Hepatocyte (in vitro differentiated cells): ENCODE measurements at regions not wholly inside any gene's neighbourhood (a gene's known extent, or its start where the extent isn't known, plus 50 kb on each side); places are given as distances from the start of the nearest gene placed in this dataset.
"Not testable (repeated sequence)": the region's sequence is repeated elsewhere in the genome, so short reads cannot be mapped to it uniquely, and the experiment has no call there.

Experiments
- DNase-seq: peaks from one replicate; pipeline ENCODE4 v3.0.0-alpha.2; 2016; ENCODE audit warnings: low spot score
- H2AFZ ChIP-seq: fragments of 200-600 bp; sonication (generic); 2 replicates; pipeline ENCODE4 v1.6.0; 2016; ENCODE audit warnings: antibody characterized with exemption, mild to moderate bottlenecking
- H3K27ac ChIP-seq: fragments of 200-600 bp; sonication (generic); 2 replicates; pipeline ENCODE4 v1.5.1; 2016; ENCODE audit warnings: mild to moderate bottlenecking
- H3K27me3 ChIP-seq: fragments of 200-600 bp; sonication (generic); 2 replicates; pipeline ENCODE4 v1.6.1; 2016
- H3K36me3 ChIP-seq: fragments of 200-600 bp; sonication (generic); replicated peaks from 2 replicates; pipeline ENCODE4 v1.5.1; 2016; ENCODE audit warnings: low read depth; ENCODE audit not compliant: insufficient read depth
- H3K4me1 ChIP-seq: fragments of 200-600 bp; sonication (generic); 2 replicates; pipeline ENCODE4 v1.5.1; 2016; ENCODE audit warnings: mild to moderate bottlenecking, moderate library complexity; ENCODE audit not compliant: insufficient read depth
- H3K4me2 ChIP-seq: fragments of 200-600 bp; sonication (generic); 2 replicates; pipeline ENCODE4 v1.6.0; 2016
- H3K4me3 ChIP-seq: fragments of 200-600 bp; sonication (generic); 2 replicates; pipeline ENCODE4 v1.5.1; 2016; ENCODE audit warnings: mild to moderate bottlenecking
- H3K79me2 ChIP-seq: fragments of 200-600 bp; sonication (generic); 2 replicates; pipeline ENCODE4 v1.6.0; 2017; ENCODE audit warnings: mild to moderate bottlenecking
- H3K9me2 ChIP-seq: fragments of 200-600 bp; sonication (generic); replicated peaks from 2 replicates; pipeline ENCODE4 v1.6.0; 2017; ENCODE audit warnings: mild to moderate bottlenecking; ENCODE audit not compliant: insufficient read depth
- H3K9me3 ChIP-seq: fragments of 200-600 bp; sonication (generic); 2 replicates; pipeline ENCODE4 v1.5.1; 2016; ENCODE audit warnings: low read depth, mild to moderate bottlenecking
- H4K20me1 ChIP-seq: fragments of 200-600 bp; sonication (generic); 2 replicates; pipeline ENCODE4 v1.6.0; 2016; ENCODE audit warnings: mild to moderate bottlenecking; ENCODE audit not compliant: insufficient read depth, poor library complexity, severe bottlenecking
- CTCF ChIP-seq: fragments of 200-600 bp; sonication (generic); IDR thresholded peaks from 2 replicates; pipeline ENCODE4 v1.5.1; 2016; ENCODE audit warnings: antibody characterized with exemption, mild to moderate bottlenecking; ENCODE audit not compliant: poor library complexity
- EZH2 ChIP-seq: fragments of 200-600 bp; sonication (generic); IDR thresholded peaks from 2 replicates; pipeline ENCODE4 v1.6.1; 2016; ENCODE audit warnings: antibody characterized with exemption, mild to moderate bottlenecking, borderline replicate concordance
- EZH2phosphoT487 ChIP-seq: fragments of 200-600 bp; sonication (generic); IDR thresholded peaks from one replicate; pipeline ENCODE4 v1.6.1; 2018; ENCODE audit warnings: antibody characterized with exemption, mild to moderate bottlenecking, low read depth, moderate library complexity; ENCODE audit not compliant: unreplicated experiment, severe bottlenecking
- WGBS: methylation state at CpG from one replicate; pipeline ENCODE4 v1.1.6; 2016; ENCODE audit warnings: low lambda C conversion rate; ENCODE audit errors: missing lambda C conversion rate; 5-methylcytosine and 5-hydroxymethylcytosine counted together

- Histone ChIP-seq H3K9me2 (no peaks in the 10 kb centered on the region), H3K4me1 (peaks cover 4% of the 10 kb centered on the region), H3K36me3 (no peaks in the 10 kb centered on the region), H3K79me2 (no peaks in the 10 kb centered on the region), H3K4me2 (no peak overlapping the region), H3K27me3 (no peaks in the 10 kb centered on the region), H3K27ac (no peak overlapping the region), H4K20me1 (no peaks in the 10 kb centered on the region), H3K9me3 (no peaks in the 10 kb centered on the region), H3K4me3 (no peak overlapping the region), H2AFZ (no peak overlapping the region)
- TF ChIP-seq EZH2phosphoT487 (no peak), CTCF (no peak), EZH2 (no peak)
- 84% methylated on average over 6 of the region's 6 CpGs for WGBS
- DNase-seq: no peak
Measured at GRCh38 chr4:188439641-188440311, 300.5 kb downstream of the TRIML1 start.

- Histone ChIP-seq H3K4me1 (peaks cover 4% of the 10 kb centered on the region), H3K9me2 (no peaks in the 10 kb centered on the region), H3K9me3 (no peaks in the 10 kb centered on the region), H3K27me3 (no peaks in the 10 kb centered on the region), H3K27ac (peak overlapping the region; percentile 11), H3K4me3 (no peak overlapping the region), H3K79me2 (no peaks in the 10 kb centered on the region), H2AFZ (no peak overlapping the region), H3K36me3 (no peaks in the 10 kb centered on the region), H3K4me2 (no peak overlapping the region), H4K20me1 (no peaks in the 10 kb centered on the region)
- TF ChIP-seq EZH2 (no peak), CTCF (no peak), EZH2phosphoT487 (no peak)
- DNase-seq: no peak
- 91% methylated on average over 4 of the region's 4 CpGs for WGBS
Measured at GRCh38 chr4:188444500-188444899, 305.3 kb downstream of the TRIML1 start.

DNA sequence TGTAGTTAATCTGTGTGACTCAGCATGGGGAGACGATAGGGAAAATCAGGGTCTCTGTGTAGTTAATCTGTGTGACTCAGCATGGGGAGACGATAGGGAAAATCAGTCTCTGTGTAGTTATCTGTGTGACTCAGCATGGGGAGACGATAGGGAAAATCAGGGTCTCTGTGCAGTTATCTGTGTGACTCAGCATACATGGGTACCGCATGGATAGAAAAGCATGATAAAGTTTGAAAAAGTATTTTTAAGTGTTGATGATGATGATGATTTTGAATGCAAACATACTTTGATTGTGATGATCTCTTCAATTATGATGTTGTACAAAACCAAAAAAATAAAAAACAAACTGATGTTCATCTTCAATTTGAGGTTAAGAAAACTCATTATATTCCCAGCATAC is 309.8 kb downstream of the TRIML1 start:
- peak overlapping the region; percentile 34 for H3K27ac ChIP-seq
- H3K4me3 ChIP-seq, H3K4me2 ChIP-seq, H3K4me1 ChIP-seq, H3K27me3 ChIP-seq, H2AFZ ChIP-seq, DNase-seq, H3K79me2 ChIP-seq, H3K9me3 ChIP-seq, H4K20me1 ChIP-seq, H3K9me2 ChIP-seq, H3K36me3 ChIP-seq: not testable (repeated sequence)
- 67% methylated on average over 2 of the region's 4 CpGs for WGBS

DNA sequence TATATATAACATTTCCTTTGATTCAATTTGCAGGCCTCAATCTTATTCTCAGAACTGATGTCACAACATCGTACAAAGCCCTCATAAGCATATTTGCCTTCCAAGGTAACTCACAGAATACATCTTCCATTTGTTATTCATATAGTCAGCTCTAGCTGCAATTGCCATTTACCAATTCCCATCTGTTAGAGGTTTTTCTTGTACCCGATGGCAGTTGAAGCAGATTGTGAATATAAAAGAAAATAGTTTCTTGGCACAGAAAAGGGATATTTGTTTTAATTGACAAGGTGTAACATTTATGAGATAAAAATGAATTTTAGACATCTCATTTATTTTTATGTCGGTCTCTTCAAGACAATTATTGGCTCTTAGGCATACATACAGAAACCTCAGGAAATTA is 311.3 kb downstream of the TRIML1 start:
- Histone ChIP-seq H3K4me1 (no peaks in the 10 kb centered on the region), H3K4me2 (no peak overlapping the region), H3K27me3 (no peaks in the 10 kb centered on the region), H2AFZ (no peak overlapping the region), H4K20me1 (no peaks in the 10 kb centered on the region), H3K79me2 (no peaks in the 10 kb centered on the region), H3K27ac (no peak overlapping the region), H3K36me3 (no peaks in the 10 kb centered on the region), H3K9me3 (no peaks in the 10 kb centered on the region), H3K9me2 (no peaks in the 10 kb centered on the region), H3K4me3 (no peak overlapping the region)
- no peak for DNase-seq
- 58% methylated on average over 3 of the region's 3 CpGs for WGBS
- no peak for TF ChIP-seq CTCF
- no peak for TF ChIP-seq EZH2phosphoT487
- TF ChIP-seq EZH2: no peak
